ENCODE measurements at regions not wholly inside any gene's neighbourhood (a gene's known extent, or its start where the extent isn't known, plus 50 kb on each side); places are given as distances from the start of the nearest gene placed in this dataset.
"Not testable (repeated sequence)": the region's sequence is repeated elsewhere in the genome, so short reads cannot be mapped to it uniquely, and the experiment has no call there.

GRCh38 chr20:56724241-56724757 lies 95.2 kb downstream of the TFAP2C start:
- H3K4me1 ChIP-seq (ENCODE audit: control insufficient read depth, insufficient read depth, low read length): no peaks in the 10 kb centered on the region; the same call in 1 of the 2 replicates
- no peaks in the 10 kb centered on the region for H3K36me3 ChIP-seq (ENCODE audit: control insufficient read depth, insufficient read depth, low read length)
- no peak overlapping the region for H3K9ac ChIP-seq (ENCODE audit: low read length)
- H3K27ac ChIP-seq (ENCODE audit: low read depth, low read length): no peak overlapping the region
- no peaks in the 10 kb centered on the region for H3K9me3 ChIP-seq (ENCODE audit: control insufficient read depth, insufficient read depth, low read depth, low read length)
- no peaks in the 10 kb centered on the region for H3K27me3 ChIP-seq (ENCODE audit: control insufficient read depth, insufficient read depth, low read length)
- no peak overlapping the region for H3K4me3 ChIP-seq (ENCODE audit: low read depth, low read length)

- Histone ChIP-seq H3K36me3 (ENCODE audit: control insufficient read depth, insufficient read depth, low read length) (no peaks in the 10 kb centered on the region), H3K4me1 (ENCODE audit: control insufficient read depth, insufficient read depth, low read length) (peaks cover 20% of the 10 kb centered on the region), H3K4me3 (ENCODE audit: low read depth, low read length) (no peak overlapping the region), H3K9ac (ENCODE audit: low read length) (no peak overlapping the region), H3K27ac (ENCODE audit: low read depth, low read length) (no peak overlapping the region), H3K27me3 (ENCODE audit: control insufficient read depth, insufficient read depth, low read length) (no peaks in the 10 kb centered on the region), H3K9me3 (ENCODE audit: control insufficient read depth, insufficient read depth, low read depth, low read length) (no peaks in the 10 kb centered on the region)
These were observed 100.9 kb downstream of the TFAP2C start for GRCh38 chr20:56730003-56730402.

GRCh38 chr20:56730996-56731395 lies 101.9 kb downstream of the TFAP2C start:
- H3K4me1 ChIP-seq (ENCODE audit: control insufficient read depth, insufficient read depth, low read length): peaks cover 28% of the 10 kb centered on the region
- no peaks in the 10 kb centered on the region for H3K9me3 ChIP-seq (ENCODE audit: control insufficient read depth, insufficient read depth, low read depth, low read length)
- no peaks in the 10 kb centered on the region for H3K36me3 ChIP-seq (ENCODE audit: control insufficient read depth, insufficient read depth, low read length)
- no peak overlapping the region for H3K27ac ChIP-seq (ENCODE audit: low read depth, low read length)
- no peak overlapping the region for H3K9ac ChIP-seq (ENCODE audit: low read length)
- H3K27me3 ChIP-seq (ENCODE audit: control insufficient read depth, insufficient read depth, low read length): no peaks in the 10 kb centered on the region
- no peak overlapping the region for H3K4me3 ChIP-seq (ENCODE audit: low read depth, low read length)

GRCh38 chr20:56731476-56731875 lies 102.4 kb downstream of the TFAP2C start:
- Histone ChIP-seq H3K4me3 (ENCODE audit: low read depth, low read length) (no peak overlapping the region), H3K4me1 (ENCODE audit: control insufficient read depth, insufficient read depth, low read length) (peaks cover 31% of the 10 kb centered on the region), H3K9ac (ENCODE audit: low read length) (no peak overlapping the region), H3K36me3 (ENCODE audit: control insufficient read depth, insufficient read depth, low read length) (no peaks in the 10 kb centered on the region), H3K27ac (ENCODE audit: low read depth, low read length) (no peak overlapping the region), H3K27me3 (ENCODE audit: control insufficient read depth, insufficient read depth, low read length) (no peaks in the 10 kb centered on the region), H3K9me3 (ENCODE audit: control insufficient read depth, insufficient read depth, low read depth, low read length) (no peaks in the 10 kb centered on the region)

- no peaks in the 10 kb centered on the region for H3K9me3 ChIP-seq (ENCODE audit: control insufficient read depth, insufficient read depth, low read depth, low read length)
- H3K4me3 ChIP-seq (ENCODE audit: low read depth, low read length): no peak overlapping the region
- peaks cover 44% of the 10 kb centered on the region for H3K4me1 ChIP-seq (ENCODE audit: control insufficient read depth, insufficient read depth, low read length)
- H3K36me3 ChIP-seq (ENCODE audit: control insufficient read depth, insufficient read depth, low read length): no peaks in the 10 kb centered on the region
- no peak overlapping the region for H3K9ac ChIP-seq (ENCODE audit: low read length)
- H3K27me3 ChIP-seq (ENCODE audit: control insufficient read depth, insufficient read depth, low read length): peaks cover 16% of the 10 kb centered on the region; the same call in 1 of the 2 replicates
- peak overlapping the region; percentile 52; the same call in 1 of the 2 replicates for H3K27ac ChIP-seq (ENCODE audit: low read depth, low read length)
These were observed 104.9 kb downstream of the TFAP2C start for GRCh38 chr20:56733967-56734366.

- H3K4me3 ChIP-seq (ENCODE audit: low read depth, low read length): no peak overlapping the region
- H3K9me3 ChIP-seq (ENCODE audit: control insufficient read depth, insufficient read depth, low read depth, low read length): no peaks in the 10 kb centered on the region
- peak overlapping the region; percentile 8; the same call in 1 of the 2 replicates for H3K27ac ChIP-seq (ENCODE audit: low read depth, low read length)
- H3K4me1 ChIP-seq (ENCODE audit: control insufficient read depth, insufficient read depth, low read length): peaks cover 46% of the 10 kb centered on the region
- peaks cover 17% of the 10 kb centered on the region; the same call in 1 of the 2 replicates for H3K27me3 ChIP-seq (ENCODE audit: control insufficient read depth, insufficient read depth, low read length)
- H3K36me3 ChIP-seq (ENCODE audit: control insufficient read depth, insufficient read depth, low read length): no peaks in the 10 kb centered on the region
- peak overlapping the region; percentile 65 for H3K9ac ChIP-seq (ENCODE audit: low read length)
These were observed 106.1 kb downstream of the TFAP2C start for GRCh38 chr20:56735084-56735642.

- H3K4me3 ChIP-seq (ENCODE audit: low read depth, low read length): peak overlapping the region; percentile 25; the same call in 1 of the 2 replicates
- H3K9ac ChIP-seq (ENCODE audit: low read length): peak overlapping the region; percentile 88
- peaks cover 43% of the 10 kb centered on the region for H3K4me1 ChIP-seq (ENCODE audit: control insufficient read depth, insufficient read depth, low read length)
- H3K27me3 ChIP-seq (ENCODE audit: control insufficient read depth, insufficient read depth, low read length): peaks cover 17% of the 10 kb centered on the region; the same call in 1 of the 2 replicates
- 0 out of 2 replicates have a peak, but pooled peaks cover 5% of the 10 kb centered on the region for H3K9me3 ChIP-seq (ENCODE audit: control insufficient read depth, insufficient read depth, low read depth, low read length)
- H3K27ac ChIP-seq (ENCODE audit: low read depth, low read length): peak overlapping the region; percentile 62; the same call in 1 of the 2 replicates
- no peaks in the 10 kb centered on the region for H3K36me3 ChIP-seq (ENCODE audit: control insufficient read depth, insufficient read depth, low read length)
These were observed 107.3 kb downstream of the TFAP2C start for GRCh38 chr20:56736285-56736857.

- peaks cover 15% of the 10 kb centered on the region for H3K4me1 ChIP-seq (ENCODE audit: control insufficient read depth, insufficient read depth, low read length)
- H3K27me3 ChIP-seq (ENCODE audit: control insufficient read depth, insufficient read depth, low read length): not testable (repeated sequence)
These were observed 115.3 kb downstream of the TFAP2C start for GRCh38 chr20:56744325-56744821.

GRCh38 chr20:56748476-56749377 lies 119.6 kb downstream of the TFAP2C start:
- H3K4me1 ChIP-seq (ENCODE audit: control insufficient read depth, insufficient read depth, low read length): peaks cover 38% of the 10 kb centered on the region
- H3K4me3 ChIP-seq (ENCODE audit: low read depth, low read length): no peak overlapping the region
- H3K9me3 ChIP-seq (ENCODE audit: control insufficient read depth, insufficient read depth, low read depth, low read length): no peaks in the 10 kb centered on the region
- no peaks in the 10 kb centered on the region for H3K36me3 ChIP-seq (ENCODE audit: control insufficient read depth, insufficient read depth, low read length)
- 0 out of 2 replicates have a peak, but pooled peaks cover 4% of the 10 kb centered on the region for H3K27me3 ChIP-seq (ENCODE audit: control insufficient read depth, insufficient read depth, low read length)
- H3K27ac ChIP-seq (ENCODE audit: low read depth, low read length): no peak overlapping the region
- H3K9ac ChIP-seq (ENCODE audit: low read length): no peak overlapping the region

More at GRCh38 chr20:56744325-56744821, 115.3 kb downstream of the TFAP2C start:
- not testable (repeated sequence) for H3K27ac ChIP-seq (ENCODE audit: low read depth, low read length); H3K9me3 ChIP-seq (ENCODE audit: control insufficient read depth, insufficient read depth, low read depth, low read length); H3K4me3 ChIP-seq (ENCODE audit: low read depth, low read length); H3K9ac ChIP-seq (ENCODE audit: low read length); H3K36me3 ChIP-seq (ENCODE audit: control insufficient read depth, insufficient read depth, low read length)

- H3K9me3 ChIP-seq (ENCODE audit: control insufficient read depth, insufficient read depth, low read depth, low read length): no peaks in the 10 kb centered on the region
- H3K9ac ChIP-seq (ENCODE audit: low read length): no peak overlapping the region
- H3K36me3 ChIP-seq (ENCODE audit: control insufficient read depth, insufficient read depth, low read length): no peaks in the 10 kb centered on the region
- no peak overlapping the region for H3K4me3 ChIP-seq (ENCODE audit: low read depth, low read length)
- no peak overlapping the region for H3K27ac ChIP-seq (ENCODE audit: low read depth, low read length)
- H3K4me1 ChIP-seq (ENCODE audit: control insufficient read depth, insufficient read depth, low read length): peaks cover 38% of the 10 kb centered on the region
- H3K27me3 ChIP-seq (ENCODE audit: control insufficient read depth, insufficient read depth, low read length): 0 out of 2 replicates have a peak, but pooled peaks cover 4% of the 10 kb centered on the region
These were observed 121.3 kb downstream of the TFAP2C start for GRCh38 chr20:56750430-56750829.

All from HUES6 (cell line).